K562 (cell line): ENCODE measurements at regions not wholly inside any gene's neighbourhood (a gene's known extent, or its start where the extent isn't known, plus 50 kb on each side); places are given as distances from the start of the nearest gene placed in this dataset.

Experiments used
- CBFA2T3 ChIP-seq: fragments of 450-650 bp; IDR thresholded peaks from 2 replicates; pipeline ENCODE4 v1.6.1; 2017
- NR2C2 ChIP-seq, 2 experiments: fragments of 200-800 bp in 1 of 2; sonication (Bioruptor generic) in 1 of 2; sonication (generic) in 1 of 2; formaldehyde crosslinking in 1 of 2; IDR thresholded peaks; 2 replicates each; pipeline versions ENCODE4 v1.6.1 to v1.8.0; 2016 to 2022; ENCODE audit warnings: mild to moderate bottlenecking in 1 of 2, missing compliant biosample characterization in 1 of 2, missing genetic modification characterization in 1 of 2, missing genetic modification reagents in 1 of 2
- TEAD4 ChIP-seq, 2 experiments: sonication (generic) in 1 of 2; formaldehyde crosslinking in 1 of 2; IDR thresholded peaks; 2 replicates each; pipeline versions ENCODE4 v1.6.1 to v1.8.0; 2012 to 2022; ENCODE audit warnings: borderline replicate concordance in 1 of 2, inconsistent platforms in 1 of 2, low read length in 1 of 2, mild to moderate bottlenecking in 1 of 2, missing genetic modification reagents in 1 of 2
- TOE1 ChIP-seq, 2 experiments: fragments of 450-650 bp in 1 of 2; sonication (generic) in 1 of 2; formaldehyde crosslinking in 1 of 2; IDR thresholded peaks; 2 replicates each; pipeline versions ENCODE4 v1.7.1 to v1.8.0; 2016 to 2022; ENCODE audit warnings: borderline replicate concordance in 2 of 2, mild to moderate bottlenecking in 2 of 2, antibody characterized with exemption in 1 of 2, inconsistent platforms in 1 of 2, low read depth in 1 of 2, missing genetic modification reagents in 1 of 2, moderate library complexity in 1 of 2
- TF ChIP-seq, protein P1 (sequence below): fragments of 450-650 bp; formaldehyde crosslinking; IDR thresholded peaks from 2 replicates; pipeline ENCODE4 v1.4.0; 2020; ENCODE audit warnings: mild to moderate bottlenecking, moderate library complexity
- TF ChIP-seq, protein P2 (sequence below), 2 experiments: fragments of 200-800 bp in 1 of 2; sonication (Bioruptor generic) in 1 of 2; sonication (generic) in 1 of 2; formaldehyde crosslinking in 1 of 2; IDR thresholded peaks in 1 of 2; conservative IDR thresholded peaks in 1 of 2; 2 replicates each; pipeline versions ENCODE4 v1.5.0 to v1.6.1; 2016 to 2020; ENCODE audit warnings: missing compliant biosample characterization in 1 of 2, missing genetic modification characterization in 1 of 2, missing genetic modification reagents in 1 of 2
- TF ChIP-seq, protein P3 (sequence below): fragments of 200-800 bp; sonication (Bioruptor generic); IDR thresholded peaks from 2 replicates; pipeline ENCODE4 v1.6.1; 2017; ENCODE audit warnings: missing genetic modification characterization, missing compliant biosample characterization

DNA sequence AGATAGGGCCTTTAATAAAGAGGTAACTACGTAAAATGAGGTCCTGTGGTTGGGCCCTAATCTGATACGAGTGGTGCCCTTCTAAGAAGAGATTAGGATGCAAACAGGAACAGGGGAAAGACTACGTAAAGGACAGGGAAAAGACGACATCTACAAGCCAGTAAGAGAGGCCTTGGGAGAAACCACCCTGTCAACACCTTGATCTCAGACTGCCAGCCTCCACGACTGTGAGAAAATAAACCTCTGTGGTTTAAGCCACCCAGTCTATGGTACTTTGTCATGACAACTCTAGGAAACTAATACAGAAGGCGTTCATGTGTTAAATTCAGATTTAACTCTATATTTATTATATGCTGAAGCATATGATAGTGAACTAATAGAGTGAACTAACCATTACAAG lies 566.3 kb downstream of the UQCRFS1 start (continued):
- TF ChIP-seq, protein P1, sequence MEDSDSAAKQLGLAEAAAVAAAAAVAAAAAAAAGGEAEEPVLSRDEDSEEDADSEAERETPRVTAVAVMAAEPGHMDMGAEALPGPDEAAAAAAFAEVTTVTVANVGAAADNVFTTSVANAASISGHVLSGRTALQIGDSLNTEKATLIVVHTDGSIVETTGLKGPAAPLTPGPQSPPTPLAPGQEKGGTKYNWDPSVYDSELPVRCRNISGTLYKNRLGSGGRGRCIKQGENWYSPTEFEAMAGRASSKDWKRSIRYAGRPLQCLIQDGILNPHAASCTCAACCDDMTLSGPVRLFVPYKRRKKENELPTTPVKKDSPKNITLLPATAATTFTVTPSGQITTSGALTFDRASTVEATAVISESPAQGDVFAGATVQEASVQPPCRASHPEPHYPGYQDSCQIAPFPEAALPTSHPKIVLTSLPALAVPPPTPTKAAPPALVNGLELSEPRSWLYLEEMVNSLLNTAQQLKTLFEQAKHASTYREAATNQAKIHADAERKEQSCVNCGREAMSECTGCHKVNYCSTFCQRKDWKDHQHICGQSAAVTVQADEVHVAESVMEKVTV, result no peak
- TF ChIP-seq, protein P2, sequence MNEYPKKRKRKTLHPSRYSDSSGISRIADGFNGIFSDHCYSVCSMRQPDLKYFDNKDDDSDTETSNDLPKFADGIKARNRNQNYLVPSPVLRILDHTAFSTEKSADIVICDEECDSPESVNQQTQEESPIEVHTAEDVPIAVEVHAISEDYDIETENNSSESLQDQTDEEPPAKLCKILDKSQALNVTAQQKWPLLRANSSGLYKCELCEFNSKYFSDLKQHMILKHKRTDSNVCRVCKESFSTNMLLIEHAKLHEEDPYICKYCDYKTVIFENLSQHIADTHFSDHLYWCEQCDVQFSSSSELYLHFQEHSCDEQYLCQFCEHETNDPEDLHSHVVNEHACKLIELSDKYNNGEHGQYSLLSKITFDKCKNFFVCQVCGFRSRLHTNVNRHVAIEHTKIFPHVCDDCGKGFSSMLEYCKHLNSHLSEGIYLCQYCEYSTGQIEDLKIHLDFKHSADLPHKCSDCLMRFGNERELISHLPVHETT (CRISPR knock-in tag; conservative IDR thresholded peaks at IDR 0.05 in 1 of 2, IDR thresholded peaks at IDR 0.05 in 1 of 2), result peak in 1 of 2 experiments; percentile 35; a peak in 1 of 4 replicates
- TF ChIP-seq NR2C2 (CRISPR knock-in tag; IDR thresholded peaks at IDR 0.05), result no peak
- peak; percentile 20; the same call in 1 of the 2 replicates for TF ChIP-seq NR2C2 (tag; IDR thresholded peaks at IDR 0.05)
- TF ChIP-seq CBFA2T3, result 0 out of 2 replicates have a peak, but pooled peaks have one; percentile 8
- TF ChIP-seq, protein P3, sequence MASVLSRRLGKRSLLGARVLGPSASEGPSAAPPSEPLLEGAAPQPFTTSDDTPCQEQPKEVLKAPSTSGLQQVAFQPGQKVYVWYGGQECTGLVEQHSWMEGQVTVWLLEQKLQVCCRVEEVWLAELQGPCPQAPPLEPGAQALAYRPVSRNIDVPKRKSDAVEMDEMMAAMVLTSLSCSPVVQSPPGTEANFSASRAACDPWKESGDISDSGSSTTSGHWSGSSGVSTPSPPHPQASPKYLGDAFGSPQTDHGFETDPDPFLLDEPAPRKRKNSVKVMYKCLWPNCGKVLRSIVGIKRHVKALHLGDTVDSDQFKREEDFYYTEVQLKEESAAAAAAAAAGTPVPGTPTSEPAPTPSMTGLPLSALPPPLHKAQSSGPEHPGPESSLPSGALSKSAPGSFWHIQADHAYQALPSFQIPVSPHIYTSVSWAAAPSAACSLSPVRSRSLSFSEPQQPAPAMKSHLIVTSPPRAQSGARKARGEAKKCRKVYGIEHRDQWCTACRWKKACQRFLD (CRISPR knock-in tag), result no peak
- no peak for TF ChIP-seq TOE1 (IDR thresholded peaks at IDR 0.05; ENCODE audit: borderline replicate concordance)
- TF ChIP-seq TOE1 (CRISPR knock-in tag; IDR thresholded peaks at IDR 0.05; ENCODE audit: borderline replicate concordance, low read depth), result no peak
- peak; percentile 19; the same call in 1 of the 2 replicates for TF ChIP-seq TEAD4 (IDR thresholded peaks at IDR 0.05; ENCODE audit: low read length)
- TF ChIP-seq TEAD4 (CRISPR knock-in tag; IDR thresholded peaks at IDR 0.05; ENCODE audit: borderline replicate concordance), result no peak
- TF ChIP-seq, all 486 proteins: peak for 8
